GM13976 (cell line): ENCODE measurements at regions not wholly inside any gene's neighbourhood (a gene's known extent, or its start where the extent isn't known, plus 50 kb on each side); places are given as distances from the start of the nearest gene placed in this dataset.
A peak's percentile ranks its signal among the peaks of the same experiment; 100 is the strongest.

ENCODE experiments used
- DNase-seq: peaks from one replicate; pipeline ENCODE4 v3.0.0; 2012; ENCODE audit warnings: low spot score
- CTCF ChIP-seq: IDR thresholded peaks from 2 replicates; pipeline ENCODE4 v1.5.1; 2012; ENCODE audit warnings: borderline replicate concordance, mild to moderate bottlenecking; ENCODE audit not compliant: insufficient read depth; ENCODE audit errors: extremely low read depth, missing control alignments, control extremely low read depth
- in situ Hi-C: fragments of 300-500 bp; cut with MboI; formaldehyde crosslinking; loops from one replicate; pipeline ENCODE4 v1.12.0; 2022; ENCODE audit warnings: low sequenced_read_pairs, mixed read lengths, inconsistent platforms; ENCODE audit not compliant: unreplicated experiment

GRCh38 chr6:122524056-122524455 is 52.4 kb upstream of the SERINC1 start:
- TF ChIP-seq CTCF, result no peak
- in situ Hi-C loops, result no loop called here

GRCh38 chr6:122530440-122531046 is 58.9 kb upstream of the SERINC1 start:
- DNase-seq, result peak; percentile 52
- peak; percentile 76 for TF ChIP-seq CTCF
- in situ Hi-C loops, result no loop called here

More at GRCh38 chr6:122524056-122524455, 52.4 kb upstream of the SERINC1 start:
- no peak for DNase-seq

GRCh38 chr6:122548281-122548680 is 61.9 kb upstream of the PKIB start:
- in situ Hi-C loops, result no loop called here
- DNase-seq, result no peak

GRCh38 chr6:122548820-122549219 is 61.4 kb upstream of the PKIB start:
- in situ Hi-C loops, result no loop called here
- no peak for TF ChIP-seq CTCF
- no peak for DNase-seq

More at GRCh38 chr6:122548281-122548680, 61.9 kb upstream of the PKIB start:
- TF ChIP-seq CTCF, result no peak

GRCh38 chr6:122553697-122554096 is 56.5 kb upstream of the PKIB start:
- TF ChIP-seq CTCF, result no peak
- in situ Hi-C loops, result no loop called here

GRCh38 chr6:122555561-122555960 is 54.6 kb upstream of the PKIB start:
- in situ Hi-C loops, result no loop called here
- DNase-seq, result no peak
- no peak for TF ChIP-seq CTCF

More at GRCh38 chr6:122553697-122554096, 56.5 kb upstream of the PKIB start:
- DNase-seq, result no peak
